Endothelial cell of umbilical vein (primary cell): ENCODE measurements at regions not wholly inside any gene's neighbourhood (a gene's known extent, or its start where the extent isn't known, plus 50 kb on each side); places are given as distances from the start of the nearest gene placed in this dataset.

Experiments
- EZH2 ChIP-seq: IDR thresholded peaks from 2 replicates; pipeline ENCODE4 v1.6.1; 2012; ENCODE audit warnings: borderline replicate concordance, low read depth, mild to moderate bottlenecking, moderate library complexity, low read length, inconsistent platforms; ENCODE audit not compliant: severe bottlenecking
- FOS ChIP-seq: IDR thresholded peaks from 2 replicates; pipeline ENCODE4 v1.6.1; 2011; ENCODE audit warnings: mild to moderate bottlenecking, low read length, moderate library complexity, borderline replicate concordance; ENCODE audit not compliant: insufficient read depth
- GATA2 ChIP-seq: IDR thresholded peaks from 2 replicates; pipeline ENCODE4 v1.7.0; 2011; ENCODE audit warnings: low read depth, mild to moderate bottlenecking, moderate library complexity, mixed read lengths, low read length; ENCODE audit not compliant: insufficient read length, insufficient read depth
- JUN ChIP-seq: IDR thresholded peaks from 2 replicates; pipeline ENCODE4 v1.6.1; 2011; ENCODE audit warnings: borderline replicate concordance, low read depth; ENCODE audit not compliant: insufficient read length, insufficient read depth
- MYC ChIP-seq: IDR thresholded peaks from one replicate; pipeline ENCODE4 v1.6.1; 2011; ENCODE audit warnings: mild to moderate bottlenecking, low read depth, low read length
- POLR2A ChIP-seq: IDR thresholded peaks from 2 replicates; pipeline ENCODE4 v1.6.1; 2012; ENCODE audit warnings: low read depth, mild to moderate bottlenecking, control low read depth, low read length
- POLR2AphosphoS5 ChIP-seq: IDR thresholded peaks from 2 replicates; pipeline ENCODE4 v1.6.1; 2012; ENCODE audit warnings: low read depth, mild to moderate bottlenecking, control low read depth, low read length, moderate library complexity; ENCODE audit not compliant: insufficient read depth
- TF ChIP-seq, protein P1 (sequence below), 2 donors: IDR thresholded peaks; 1 replicate in 1 of 2; 2 replicates in 1 of 2; pipeline ENCODE4 v1.5.1; 2011; ENCODE audit warnings: low read length in 2 of 2, mild to moderate bottlenecking in 2 of 2, moderate library complexity in 2 of 2, control low read depth in 1 of 2, inconsistent platforms in 1 of 2, low read depth in 1 of 2; ENCODE audit not compliant: insufficient read depth in 1 of 2; ENCODE audit errors: extremely low read depth in 1 of 2
- TF ChIP-seq, protein P2 (sequence below): IDR thresholded peaks from 2 replicates; pipeline ENCODE4 v1.6.1; 2011; ENCODE audit not compliant: insufficient read depth, insufficient read length

DNA sequence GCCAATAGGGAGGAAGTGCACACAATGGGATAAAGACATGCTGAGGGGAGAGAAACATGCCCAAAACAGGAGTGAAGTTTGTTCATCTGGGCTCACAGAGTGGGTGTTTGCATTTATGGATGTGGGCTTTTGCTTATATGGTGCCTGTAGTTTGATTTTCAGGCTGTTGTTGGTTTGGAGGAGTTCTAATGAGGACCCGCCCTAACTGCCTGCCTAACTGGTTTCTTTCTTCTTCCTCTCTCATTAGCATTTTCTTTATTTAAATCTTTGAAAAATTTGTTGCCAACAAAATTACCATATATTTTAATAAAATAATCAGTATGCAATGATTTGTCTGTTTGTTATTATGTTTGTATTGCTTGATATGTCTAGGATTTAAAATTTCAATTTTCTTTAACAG is 1965.8 kb downstream of the C4orf33 start:
- TF ChIP-seq, protein P1, sequence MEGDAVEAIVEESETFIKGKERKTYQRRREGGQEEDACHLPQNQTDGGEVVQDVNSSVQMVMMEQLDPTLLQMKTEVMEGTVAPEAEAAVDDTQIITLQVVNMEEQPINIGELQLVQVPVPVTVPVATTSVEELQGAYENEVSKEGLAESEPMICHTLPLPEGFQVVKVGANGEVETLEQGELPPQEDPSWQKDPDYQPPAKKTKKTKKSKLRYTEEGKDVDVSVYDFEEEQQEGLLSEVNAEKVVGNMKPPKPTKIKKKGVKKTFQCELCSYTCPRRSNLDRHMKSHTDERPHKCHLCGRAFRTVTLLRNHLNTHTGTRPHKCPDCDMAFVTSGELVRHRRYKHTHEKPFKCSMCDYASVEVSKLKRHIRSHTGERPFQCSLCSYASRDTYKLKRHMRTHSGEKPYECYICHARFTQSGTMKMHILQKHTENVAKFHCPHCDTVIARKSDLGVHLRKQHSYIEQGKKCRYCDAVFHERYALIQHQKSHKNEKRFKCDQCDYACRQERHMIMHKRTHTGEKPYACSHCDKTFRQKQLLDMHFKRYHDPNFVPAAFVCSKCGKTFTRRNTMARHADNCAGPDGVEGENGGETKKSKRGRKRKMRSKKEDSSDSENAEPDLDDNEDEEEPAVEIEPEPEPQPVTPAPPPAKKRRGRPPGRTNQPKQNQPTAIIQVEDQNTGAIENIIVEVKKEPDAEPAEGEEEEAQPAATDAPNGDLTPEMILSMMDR (IDR thresholded peaks at IDR 0.05; ENCODE audit: extremely low read depth in 1 of 2, insufficient read depth in 1 of 2, low read depth in 1 of 2, low read length in 2 of 2): no peak
- TF ChIP-seq POLR2A (no peak), POLR2AphosphoS5 (no peak), EZH2 (no peak), JUN (no peak), GATA2 (no peak), MYC (no peak), FOS (no peak)
- TF ChIP-seq, protein P2, sequence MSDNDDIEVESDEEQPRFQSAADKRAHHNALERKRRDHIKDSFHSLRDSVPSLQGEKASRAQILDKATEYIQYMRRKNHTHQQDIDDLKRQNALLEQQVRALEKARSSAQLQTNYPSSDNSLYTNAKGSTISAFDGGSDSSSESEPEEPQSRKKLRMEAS: no peak
